ENCODE measurements at regions not wholly inside any gene's neighbourhood (a gene's known extent, or its start where the extent isn't known, plus 50 kb on each side); places are given as distances from the start of the nearest gene placed in this dataset.

GRCh38 chr2:225171350-225171749, 129.1 kb upstream of the DOCK10 start:
- no peak for DNase-seq (ENCODE audit: low read depth)
- no peak overlapping the region for H3K4me3 ChIP-seq (ENCODE audit: low read depth, low read length)
- TF ChIP-seq CTCF (IDR thresholded peaks at IDR 0.05; ENCODE audit: low read depth, low read length, missing control alignments) = no peak
- in situ Hi-C loops (cut with HindIII; ENCODE audit: low sequenced_read_pairs) = no loop called here

DNA sequence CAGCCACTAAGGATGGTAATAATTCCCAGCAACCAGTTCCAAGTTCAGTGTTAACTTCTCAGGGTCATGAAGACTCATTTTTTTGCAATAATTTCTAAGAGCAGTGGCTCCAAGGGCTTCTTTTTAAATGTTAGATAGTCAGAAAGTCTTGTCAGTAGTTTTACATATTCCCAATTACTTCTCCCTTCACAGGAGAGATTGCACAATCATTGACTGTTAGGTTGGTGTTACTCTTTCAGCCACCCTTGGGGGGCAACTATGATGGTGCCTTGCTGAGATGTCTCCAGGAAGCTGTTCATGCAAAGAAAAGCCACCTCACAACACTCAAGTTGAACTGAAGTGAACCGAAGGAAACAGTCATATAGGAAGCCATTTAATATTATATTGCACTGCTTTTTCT, 127.9 kb upstream of the DOCK10 start:
- H3K4me3 ChIP-seq (ENCODE audit: low read depth, low read length) = no peak overlapping the region
- in situ Hi-C loops (cut with HindIII; ENCODE audit: low sequenced_read_pairs) = no loop called here
- DNase-seq (ENCODE audit: low read depth) = no peak
- no peak for TF ChIP-seq CTCF (IDR thresholded peaks at IDR 0.05; ENCODE audit: low read depth, low read length, missing control alignments)

GRCh38 chr2:225169396-225169795, 127.1 kb upstream of the DOCK10 start:
- no peak for TF ChIP-seq CTCF (IDR thresholded peaks at IDR 0.05; ENCODE audit: low read depth, low read length, missing control alignments)
- in situ Hi-C loops (cut with HindIII; ENCODE audit: low sequenced_read_pairs) = no loop called here
- no peak for DNase-seq (ENCODE audit: low read depth)
- H3K4me3 ChIP-seq (ENCODE audit: low read depth, low read length) = no peak overlapping the region

DNA sequence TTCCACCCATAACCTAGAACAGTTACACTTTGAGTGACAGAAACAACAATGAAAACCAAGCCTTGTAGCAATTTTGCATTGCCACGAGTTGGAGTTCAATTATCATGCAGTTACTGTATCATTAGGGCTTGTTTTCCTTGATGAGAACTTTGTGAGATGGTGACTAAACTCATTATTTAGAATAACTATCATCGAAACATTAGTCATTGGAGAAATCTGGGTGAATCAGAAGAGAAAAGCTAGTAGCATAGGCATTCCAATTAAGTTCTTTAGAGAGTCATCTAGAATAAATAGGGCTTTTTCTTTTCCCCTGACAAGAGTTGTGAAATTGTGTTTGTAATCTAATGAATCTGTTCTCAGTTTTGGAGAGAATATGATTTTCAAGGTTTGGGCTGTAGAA, 122.8 kb upstream of the DOCK10 start:
- H3K4me3 ChIP-seq (ENCODE audit: low read depth, low read length) = no peak overlapping the region
- no peak for DNase-seq (ENCODE audit: low read depth)
- TF ChIP-seq CTCF (IDR thresholded peaks at IDR 0.05; ENCODE audit: low read depth, low read length, missing control alignments) = no peak
- in situ Hi-C loops (cut with HindIII; ENCODE audit: low sequenced_read_pairs) = no loop called here

- H3K4me3 ChIP-seq (ENCODE audit: low read depth, low read length) = no peak overlapping the region
- in situ Hi-C loops (cut with HindIII; ENCODE audit: low sequenced_read_pairs) = no loop called here
- DNase-seq (ENCODE audit: low read depth) = no peak
- no peak for TF ChIP-seq CTCF (IDR thresholded peaks at IDR 0.05; ENCODE audit: low read depth, low read length, missing control alignments)
Observed at GRCh38 chr2:225164401-225165050, 122.3 kb upstream of the DOCK10 start.

DNA sequence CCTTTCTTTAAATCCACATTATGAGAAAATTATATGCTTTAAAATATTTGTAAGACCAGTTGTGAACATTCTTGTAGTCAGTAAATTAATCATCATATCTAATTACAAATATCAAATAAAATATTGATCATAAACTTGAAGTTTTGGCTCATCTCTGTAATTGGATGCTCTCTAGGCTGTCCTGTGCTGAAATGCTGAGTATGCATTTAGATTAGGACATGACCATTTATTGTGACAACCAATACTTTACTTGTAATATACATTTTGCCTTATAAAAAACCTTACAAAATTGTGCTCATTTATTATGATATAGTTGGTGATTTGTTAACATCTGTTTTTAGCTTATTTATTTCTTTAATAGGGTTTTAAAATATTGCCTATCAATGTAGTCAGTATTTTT, 116.1 kb upstream of the DOCK10 start:
- in situ Hi-C loops (cut with HindIII; ENCODE audit: low sequenced_read_pairs) = no loop called here
- no peak for TF ChIP-seq CTCF (IDR thresholded peaks at IDR 0.05; ENCODE audit: low read depth, low read length, missing control alignments)
- DNase-seq (ENCODE audit: low read depth) = no peak
- H3K4me3 ChIP-seq (ENCODE audit: low read depth, low read length) = no peak overlapping the region

Data from astrocyte of the cerebellum (primary cell).